Activated CD8-positive, alpha-beta memory T cell treated with anti-CD3 and anti-CD28 coated beads, Interleukin-2, amount 10 ng/mL, durations not matched to agents 7 days and 5 days (primary cell): ENCODE measurements at regions not wholly inside any gene's neighbourhood (a gene's known extent, or its start where the extent isn't known, plus 50 kb on each side); places are given as distances from the start of the nearest gene placed in this dataset.

ENCODE experiments used
- ATAC-seq: fragments of 150-1000 bp; cut with Tn5 transposase; one replicate; pipeline ENCODE4 v1.10.0; 2021; ENCODE audit warnings: moderate library complexity
- CTCF ChIA-PET: fragments of 350-600 bp; sonication (Branson Sonifier 250); formaldehyde crosslinking; loops from one replicate; lab custom pipeline; 2021; ENCODE audit warnings: antibody characterized with exemption; lab: Charles Lee
- DNase-seq: peaks from one replicate; pipeline ENCODE4 v3.0.0-alpha.2; 2020
- H3K27ac Mint-ChIP-seq: one replicate; pipeline ENCODE4 v1.8.0; 2021; ENCODE audit warnings: mild to moderate bottlenecking, mixed read lengths
- H3K27me3 Mint-ChIP-seq: one replicate; pipeline ENCODE4 v1.8.0; 2021; ENCODE audit warnings: mixed read lengths
- H3K36me3 Mint-ChIP-seq: one replicate; pipeline ENCODE4 v1.8.0; 2021; ENCODE audit warnings: mild to moderate bottlenecking, mixed read lengths
- H3K4me1 Mint-ChIP-seq: one replicate; pipeline ENCODE4 v1.8.0; 2021; ENCODE audit warnings: mixed read lengths
- H3K4me3 Mint-ChIP-seq: one replicate; pipeline ENCODE4 v1.8.0; 2021; ENCODE audit warnings: mild to moderate bottlenecking, moderate library complexity, mixed read lengths
- H3K9me3 Mint-ChIP-seq: one replicate; pipeline ENCODE4 v1.8.0; 2022; ENCODE audit warnings: low read depth, mixed read lengths

- no peak overlapping the region for H3K27ac Mint-ChIP-seq
- peaks cover 3% of the 10 kb centered on the region for H3K27me3 Mint-ChIP-seq
- H3K36me3 Mint-ChIP-seq = no peaks in the 10 kb centered on the region
- DNase-seq (no peak), ATAC-seq (no peak)
- H3K4me1 Mint-ChIP-seq = peaks cover 3% of the 10 kb centered on the region
- H3K4me3 Mint-ChIP-seq = no peak overlapping the region
- CTCF ChIA-PET = no interaction called here
- no peaks in the 10 kb centered on the region for H3K9me3 Mint-ChIP-seq
Measured at GRCh38 chr2:16259010-16259409, 318.7 kb downstream of the MYCN start.

- H3K36me3 Mint-ChIP-seq = no peaks in the 10 kb centered on the region
- DNase-seq (no peak), ATAC-seq (no peak)
- CTCF ChIA-PET = no interaction called here
- peaks cover 3% of the 10 kb centered on the region for H3K4me1 Mint-ChIP-seq
- H3K27me3 Mint-ChIP-seq = peaks cover 3% of the 10 kb centered on the region
- no peak overlapping the region for H3K4me3 Mint-ChIP-seq
- H3K27ac Mint-ChIP-seq = no peak overlapping the region
- H3K9me3 Mint-ChIP-seq = no peaks in the 10 kb centered on the region
Measured at GRCh38 chr2:16258350-16258749, 318.0 kb downstream of the MYCN start.

- Mint-ChIP-seq H3K4me1 (peaks cover 3% of the 10 kb centered on the region), H3K27ac (no peak overlapping the region), H3K27me3 (peaks cover 3% of the 10 kb centered on the region), H3K4me3 (no peak overlapping the region), H3K36me3 (no peaks in the 10 kb centered on the region), H3K9me3 (no peaks in the 10 kb centered on the region)
- no peak for ATAC-seq
- no peak for DNase-seq
- CTCF ChIA-PET = no interaction called here
Measured at GRCh38 chr2:16257322-16258028, 317.1 kb downstream of the MYCN start.

GRCh38 chr2:16256601-16257321 is 316.4 kb downstream of the MYCN start:
- no peak overlapping the region for H3K4me3 Mint-ChIP-seq
- DNase-seq = no peak
- peaks cover 3% of the 10 kb centered on the region for H3K27me3 Mint-ChIP-seq
- H3K4me1 Mint-ChIP-seq = peaks cover 3% of the 10 kb centered on the region
- ATAC-seq = no peak
- H3K9me3 Mint-ChIP-seq = no peaks in the 10 kb centered on the region
- CTCF ChIA-PET = no interaction called here
- H3K27ac Mint-ChIP-seq = no peak overlapping the region
- H3K36me3 Mint-ChIP-seq = no peaks in the 10 kb centered on the region

GRCh38 chr2:16255120-16255519 is 314.8 kb downstream of the MYCN start:
- H3K9me3 Mint-ChIP-seq = no peaks in the 10 kb centered on the region
- no peak overlapping the region for H3K27ac Mint-ChIP-seq
- H3K27me3 Mint-ChIP-seq = peaks cover 3% of the 10 kb centered on the region
- DNase-seq (no peak), ATAC-seq (no peak)
- H3K4me3 Mint-ChIP-seq = no peak overlapping the region
- H3K4me1 Mint-ChIP-seq = peaks cover 3% of the 10 kb centered on the region
- CTCF ChIA-PET = no interaction called here
- H3K36me3 Mint-ChIP-seq = no peaks in the 10 kb centered on the region

- CTCF ChIA-PET = no interaction called here
- ATAC-seq = no peak
- no peak for DNase-seq
- H3K27me3 Mint-ChIP-seq = peaks cover 3% of the 10 kb centered on the region
- H3K36me3 Mint-ChIP-seq = no peaks in the 10 kb centered on the region
- H3K4me1 Mint-ChIP-seq = peaks cover 3% of the 10 kb centered on the region
- no peak overlapping the region for H3K4me3 Mint-ChIP-seq
- no peaks in the 10 kb centered on the region for H3K9me3 Mint-ChIP-seq
- H3K27ac Mint-ChIP-seq = no peak overlapping the region
Measured at GRCh38 chr2:16254356-16254965, 314.1 kb downstream of the MYCN start.

GRCh38 chr2:16253291-16253690 is 312.9 kb downstream of the MYCN start:
- ATAC-seq (no peak), DNase-seq (no peak)
- CTCF ChIA-PET = no interaction called here
- Mint-ChIP-seq H3K36me3 (no peaks in the 10 kb centered on the region), H3K27me3 (peaks cover 1% of the 10 kb centered on the region), H3K27ac (no peak overlapping the region), H3K9me3 (no peaks in the 10 kb centered on the region), H3K4me1 (peaks cover 3% of the 10 kb centered on the region), H3K4me3 (no peak overlapping the region)

GRCh38 chr2:16252891-16253290 is 312.5 kb downstream of the MYCN start:
- no peaks in the 10 kb centered on the region for H3K27me3 Mint-ChIP-seq
- DNase-seq (no peak), ATAC-seq (no peak)
- H3K36me3 Mint-ChIP-seq = no peaks in the 10 kb centered on the region
- no peak overlapping the region for H3K27ac Mint-ChIP-seq
- no peaks in the 10 kb centered on the region for H3K9me3 Mint-ChIP-seq
- CTCF ChIA-PET = no interaction called here
- peaks cover 3% of the 10 kb centered on the region for H3K4me1 Mint-ChIP-seq
- no peak overlapping the region for H3K4me3 Mint-ChIP-seq

GRCh38 chr2:16252251-16252650 is 311.9 kb downstream of the MYCN start:
- CTCF ChIA-PET = no interaction called here
- Mint-ChIP-seq H3K27me3 (no peaks in the 10 kb centered on the region), H3K4me1 (no peaks in the 10 kb centered on the region), H3K9me3 (no peaks in the 10 kb centered on the region), H3K27ac (no peak overlapping the region), H3K36me3 (no peaks in the 10 kb centered on the region), H3K4me3 (no peak overlapping the region)
- no peak for ATAC-seq
- DNase-seq = no peak

GRCh38 chr2:16251511-16252225 is 311.3 kb downstream of the MYCN start:
- ATAC-seq = no peak
- H3K27me3 Mint-ChIP-seq = no peaks in the 10 kb centered on the region
- DNase-seq = no peak
- H3K27ac Mint-ChIP-seq = no peak overlapping the region
- no peaks in the 10 kb centered on the region for H3K4me1 Mint-ChIP-seq
- CTCF ChIA-PET = no interaction called here
- no peaks in the 10 kb centered on the region for H3K36me3 Mint-ChIP-seq
- H3K9me3 Mint-ChIP-seq = no peaks in the 10 kb centered on the region
- no peak overlapping the region for H3K4me3 Mint-ChIP-seq

- Mint-ChIP-seq H3K27ac (no peak overlapping the region), H3K4me3 (no peak overlapping the region), H3K9me3 (no peaks in the 10 kb centered on the region), H3K27me3 (no peaks in the 10 kb centered on the region), H3K36me3 (no peaks in the 10 kb centered on the region), H3K4me1 (no peaks in the 10 kb centered on the region)
- ATAC-seq = no peak
- CTCF ChIA-PET = no interaction called here
- no peak for DNase-seq
Measured at GRCh38 chr2:16250886-16251285, 310.5 kb downstream of the MYCN start.

GRCh38 chr2:16250466-16250865 is 310.1 kb downstream of the MYCN start:
- DNase-seq (no peak), ATAC-seq (no peak)
- no peaks in the 10 kb centered on the region for H3K4me1 Mint-ChIP-seq
- CTCF ChIA-PET = no interaction called here
- H3K27me3 Mint-ChIP-seq = no peaks in the 10 kb centered on the region
- H3K27ac Mint-ChIP-seq = no peak overlapping the region
- H3K9me3 Mint-ChIP-seq = no peaks in the 10 kb centered on the region
- no peak overlapping the region for H3K4me3 Mint-ChIP-seq
- H3K36me3 Mint-ChIP-seq = no peaks in the 10 kb centered on the region

GRCh38 chr2:16250056-16250425 is 309.7 kb downstream of the MYCN start:
- Mint-ChIP-seq H3K36me3 (no peaks in the 10 kb centered on the region), H3K27ac (no peak overlapping the region), H3K4me3 (no peak overlapping the region), H3K4me1 (no peaks in the 10 kb centered on the region), H3K27me3 (no peaks in the 10 kb centered on the region), H3K9me3 (no peaks in the 10 kb centered on the region)
- ATAC-seq = no peak
- CTCF ChIA-PET = no interaction called here
- no peak for DNase-seq
